ENCODE measurements at regions not wholly inside any gene's neighbourhood (a gene's known extent, or its start where the extent isn't known, plus 50 kb on each side); places are given as distances from the start of the nearest gene placed in this dataset.

GRCh38 chr3:148433665-148434064 lies 264.0 kb upstream of the AGTR1 start (continued):
- no peak for TF ChIP-seq REST (IDR thresholded peaks at IDR 0.05; ENCODE audit: unreplicated experiment)

DNA sequence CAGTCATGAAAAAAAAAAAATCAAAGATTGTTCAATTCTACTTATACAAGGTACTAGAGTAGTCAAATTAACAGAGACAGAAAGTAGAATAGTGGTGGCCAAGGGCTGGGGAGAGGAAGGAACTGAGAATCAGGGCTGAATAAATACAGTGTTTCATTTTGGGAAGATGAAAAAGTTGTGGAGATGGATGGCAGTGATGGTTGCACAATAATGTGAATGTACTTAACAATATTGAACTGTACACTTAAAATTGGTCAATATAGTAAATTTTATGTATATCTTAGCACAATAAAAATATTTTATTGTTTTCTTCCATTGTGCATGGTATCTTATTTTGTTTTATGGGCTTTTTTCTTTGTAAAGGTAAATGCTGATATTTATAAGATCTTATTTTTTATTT lies 262.2 kb upstream of the AGTR1 start:
- ATAC-seq (no peak), DNase-seq (ENCODE audit: low spot score) (no peak)
- no peaks in the 10 kb centered on the region for H3K27me3 Mint-ChIP-seq (ENCODE audit: insufficient read depth, low read depth, poor library complexity)
- no peak overlapping the region for H2AFZ ChIP-seq
- no peaks in the 10 kb centered on the region for H3K9me2 ChIP-seq (ENCODE audit: insufficient read depth)
- no peaks in the 10 kb centered on the region for H3F3A ChIP-seq (replicated peaks; ENCODE audit: low read depth)
- H3K36me3 ChIP-seq (ENCODE audit: insufficient read depth), result no peaks in the 10 kb centered on the region
- H3K4me2 ChIP-seq, result no peak overlapping the region
- no peaks in the 10 kb centered on the region for H3K9me3 Mint-ChIP-seq
- H3K27ac Mint-ChIP-seq, result no peak overlapping the region
- H3K4me1 ChIP-seq (ENCODE audit: insufficient read depth), result no peaks in the 10 kb centered on the region
- H4K20me1 ChIP-seq (replicated peaks; ENCODE audit: insufficient read depth), result no peaks in the 10 kb centered on the region
- H3K36me3 Mint-ChIP-seq (ENCODE audit: low read depth), result no peaks in the 10 kb centered on the region
- H3K4me3 Mint-ChIP-seq, result no peak overlapping the region
- H3K4me1 Mint-ChIP-seq, result no peaks in the 10 kb centered on the region
- no peaks in the 10 kb centered on the region for H3K27me3 ChIP-seq (ENCODE audit: insufficient read depth)
- H3K79me2 ChIP-seq (replicated peaks; ENCODE audit: insufficient read depth), result no peaks in the 10 kb centered on the region
- H3K4me3 ChIP-seq, result no peak overlapping the region
- H3K27ac ChIP-seq (ENCODE audit: low read depth), result no peak overlapping the region
- TF ChIP-seq, protein P1, sequence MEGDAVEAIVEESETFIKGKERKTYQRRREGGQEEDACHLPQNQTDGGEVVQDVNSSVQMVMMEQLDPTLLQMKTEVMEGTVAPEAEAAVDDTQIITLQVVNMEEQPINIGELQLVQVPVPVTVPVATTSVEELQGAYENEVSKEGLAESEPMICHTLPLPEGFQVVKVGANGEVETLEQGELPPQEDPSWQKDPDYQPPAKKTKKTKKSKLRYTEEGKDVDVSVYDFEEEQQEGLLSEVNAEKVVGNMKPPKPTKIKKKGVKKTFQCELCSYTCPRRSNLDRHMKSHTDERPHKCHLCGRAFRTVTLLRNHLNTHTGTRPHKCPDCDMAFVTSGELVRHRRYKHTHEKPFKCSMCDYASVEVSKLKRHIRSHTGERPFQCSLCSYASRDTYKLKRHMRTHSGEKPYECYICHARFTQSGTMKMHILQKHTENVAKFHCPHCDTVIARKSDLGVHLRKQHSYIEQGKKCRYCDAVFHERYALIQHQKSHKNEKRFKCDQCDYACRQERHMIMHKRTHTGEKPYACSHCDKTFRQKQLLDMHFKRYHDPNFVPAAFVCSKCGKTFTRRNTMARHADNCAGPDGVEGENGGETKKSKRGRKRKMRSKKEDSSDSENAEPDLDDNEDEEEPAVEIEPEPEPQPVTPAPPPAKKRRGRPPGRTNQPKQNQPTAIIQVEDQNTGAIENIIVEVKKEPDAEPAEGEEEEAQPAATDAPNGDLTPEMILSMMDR (conservative IDR thresholded peaks at IDR 0.05; ENCODE audit: low read depth in 2 of 2), result no peak
- TF ChIP-seq EZH2phosphoT487 (IDR thresholded peaks at IDR 0.05; ENCODE audit: unreplicated experiment), result no peak
- no peak for TF ChIP-seq JUNB (IDR thresholded peaks at IDR 0.05; ENCODE audit: unreplicated experiment)
- TF ChIP-seq STAT1 (IDR thresholded peaks at IDR 0.05; ENCODE audit: unreplicated experiment), result no peak
- TF ChIP-seq, protein P2, sequence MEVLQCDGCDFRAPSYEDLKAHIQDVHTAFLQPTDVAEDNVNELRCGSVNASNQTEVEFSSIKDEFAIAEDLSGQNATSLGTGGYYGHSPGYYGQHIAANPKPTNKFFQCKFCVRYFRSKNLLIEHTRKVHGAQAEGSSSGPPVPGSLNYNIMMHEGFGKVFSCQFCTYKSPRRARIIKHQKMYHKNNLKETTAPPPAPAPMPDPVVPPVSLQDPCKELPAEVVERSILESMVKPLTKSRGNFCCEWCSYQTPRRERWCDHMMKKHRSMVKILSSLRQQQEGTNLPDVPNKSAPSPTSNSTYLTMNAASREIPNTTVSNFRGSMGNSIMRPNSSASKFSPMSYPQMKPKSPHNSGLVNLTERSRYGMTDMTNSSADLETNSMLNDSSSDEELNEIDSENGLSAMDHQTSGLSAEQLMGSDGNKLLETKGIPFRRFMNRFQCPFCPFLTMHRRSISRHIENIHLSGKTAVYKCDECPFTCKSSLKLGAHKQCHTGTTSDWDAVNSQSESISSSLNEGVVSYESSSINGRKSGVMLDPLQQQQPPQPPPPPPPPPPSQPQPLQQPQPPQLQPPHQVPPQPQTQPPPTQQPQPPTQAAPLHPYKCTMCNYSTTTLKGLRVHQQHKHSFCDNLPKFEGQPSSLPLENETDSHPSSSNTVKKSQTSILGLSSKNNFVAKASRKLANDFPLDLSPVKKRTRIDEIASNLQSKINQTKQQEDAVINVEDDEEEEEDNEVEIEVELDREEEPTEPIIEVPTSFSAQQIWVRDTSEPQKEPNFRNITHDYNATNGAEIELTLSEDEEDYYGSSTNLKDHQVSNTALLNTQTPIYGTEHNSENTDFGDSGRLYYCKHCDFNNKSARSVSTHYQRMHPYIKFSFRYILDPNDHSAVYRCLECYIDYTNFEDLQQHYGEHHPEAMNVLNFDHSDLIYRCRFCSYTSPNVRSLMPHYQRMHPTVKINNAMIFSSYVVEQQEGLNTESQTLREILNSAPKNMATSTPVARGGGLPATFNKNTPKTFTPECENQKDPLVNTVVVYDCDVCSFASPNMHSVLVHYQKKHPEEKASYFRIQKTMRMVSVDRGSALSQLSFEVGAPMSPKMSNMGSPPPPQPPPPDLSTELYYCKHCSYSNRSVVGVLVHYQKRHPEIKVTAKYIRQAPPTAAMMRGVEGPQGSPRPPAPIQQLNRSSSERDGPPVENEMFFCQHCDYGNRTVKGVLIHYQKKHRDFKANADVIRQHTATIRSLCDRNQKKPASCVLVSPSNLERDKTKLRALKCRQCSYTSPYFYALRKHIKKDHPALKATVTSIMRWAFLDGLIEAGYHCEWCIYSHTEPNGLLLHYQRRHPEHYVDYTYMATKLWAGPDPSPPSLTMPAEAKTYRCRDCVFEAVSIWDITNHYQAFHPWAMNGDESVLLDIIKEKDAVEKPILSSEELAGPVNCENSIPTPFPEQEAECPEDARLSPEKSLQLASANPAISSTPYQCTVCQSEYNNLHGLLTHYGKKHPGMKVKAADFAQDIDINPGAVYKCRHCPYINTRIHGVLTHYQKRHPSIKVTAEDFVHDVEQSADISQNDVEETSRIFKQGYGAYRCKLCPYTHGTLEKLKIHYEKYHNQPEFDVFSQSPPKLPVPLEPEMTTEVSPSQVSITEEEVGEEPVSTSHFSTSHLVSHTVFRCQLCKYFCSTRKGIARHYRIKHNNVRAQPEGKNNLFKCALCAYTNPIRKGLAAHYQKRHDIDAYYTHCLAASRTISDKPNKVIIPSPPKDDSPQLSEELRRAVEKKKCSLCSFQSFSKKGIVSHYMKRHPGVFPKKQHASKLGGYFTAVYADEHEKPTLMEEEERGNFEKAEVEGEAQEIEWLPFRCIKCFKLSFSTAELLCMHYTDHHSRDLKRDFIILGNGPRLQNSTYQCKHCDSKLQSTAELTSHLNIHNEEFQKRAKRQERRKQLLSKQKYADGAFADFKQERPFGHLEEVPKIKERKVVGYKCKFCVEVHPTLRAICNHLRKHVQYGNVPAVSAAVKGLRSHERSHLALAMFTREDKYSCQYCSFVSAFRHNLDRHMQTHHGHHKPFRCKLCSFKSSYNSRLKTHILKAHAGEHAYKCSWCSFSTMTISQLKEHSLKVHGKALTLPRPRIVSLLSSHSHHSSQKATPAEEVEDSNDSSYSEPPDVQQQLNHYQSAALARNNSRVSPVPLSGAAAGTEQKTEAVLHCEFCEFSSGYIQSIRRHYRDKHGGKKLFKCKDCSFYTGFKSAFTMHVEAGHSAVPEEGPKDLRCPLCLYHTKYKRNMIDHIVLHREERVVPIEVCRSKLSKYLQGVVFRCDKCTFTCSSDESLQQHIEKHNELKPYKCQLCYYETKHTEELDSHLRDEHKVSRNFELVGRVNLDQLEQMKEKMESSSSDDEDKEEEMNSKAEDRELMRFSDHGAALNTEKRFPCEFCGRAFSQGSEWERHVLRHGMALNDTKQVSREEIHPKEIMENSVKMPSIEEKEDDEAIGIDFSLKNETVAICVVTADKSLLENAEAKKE (CRISPR knock-in tag; IDR thresholded peaks at IDR 0.05), result no peak
- TF ChIP-seq NANOG (IDR thresholded peaks at IDR 0.05; ENCODE audit: borderline replicate concordance), result no peak
- TF ChIP-seq EZH2 (IDR thresholded peaks at IDR 0.05; ENCODE audit: low read depth, unreplicated experiment), result no peak
- no peak for TF ChIP-seq POLR2AphosphoS5 (IDR thresholded peaks at IDR 0.05; ENCODE audit: low read depth)
- TF ChIP-seq CREB1 (CRISPR knock-in tag; IDR thresholded peaks at IDR 0.05; ENCODE audit: low read depth), result no peak
- TF ChIP-seq, protein P3, sequence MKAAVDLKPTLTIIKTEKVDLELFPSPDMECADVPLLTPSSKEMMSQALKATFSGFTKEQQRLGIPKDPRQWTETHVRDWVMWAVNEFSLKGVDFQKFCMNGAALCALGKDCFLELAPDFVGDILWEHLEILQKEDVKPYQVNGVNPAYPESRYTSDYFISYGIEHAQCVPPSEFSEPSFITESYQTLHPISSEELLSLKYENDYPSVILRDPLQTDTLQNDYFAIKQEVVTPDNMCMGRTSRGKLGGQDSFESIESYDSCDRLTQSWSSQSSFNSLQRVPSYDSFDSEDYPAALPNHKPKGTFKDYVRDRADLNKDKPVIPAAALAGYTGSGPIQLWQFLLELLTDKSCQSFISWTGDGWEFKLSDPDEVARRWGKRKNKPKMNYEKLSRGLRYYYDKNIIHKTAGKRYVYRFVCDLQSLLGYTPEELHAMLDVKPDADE (IDR thresholded peaks at IDR 0.05), result no peak
- TF ChIP-seq ZNF331 (CRISPR knock-in tag; IDR thresholded peaks at IDR 0.05; ENCODE audit: low read depth), result no peak
- no peak for TF ChIP-seq ZNF114 (CRISPR knock-in tag; IDR thresholded peaks at IDR 0.05)

Measured in GM23338 (cell line).